ENCODE measurements at regions not wholly inside any gene's neighbourhood (a gene's known extent, or its start where the extent isn't known, plus 50 kb on each side); places are given as distances from the start of the nearest gene placed in this dataset.
"Not testable (repeated sequence)": the region's sequence is repeated elsewhere in the genome, so short reads cannot be mapped to it uniquely, and the experiment has no call there.

DNA sequence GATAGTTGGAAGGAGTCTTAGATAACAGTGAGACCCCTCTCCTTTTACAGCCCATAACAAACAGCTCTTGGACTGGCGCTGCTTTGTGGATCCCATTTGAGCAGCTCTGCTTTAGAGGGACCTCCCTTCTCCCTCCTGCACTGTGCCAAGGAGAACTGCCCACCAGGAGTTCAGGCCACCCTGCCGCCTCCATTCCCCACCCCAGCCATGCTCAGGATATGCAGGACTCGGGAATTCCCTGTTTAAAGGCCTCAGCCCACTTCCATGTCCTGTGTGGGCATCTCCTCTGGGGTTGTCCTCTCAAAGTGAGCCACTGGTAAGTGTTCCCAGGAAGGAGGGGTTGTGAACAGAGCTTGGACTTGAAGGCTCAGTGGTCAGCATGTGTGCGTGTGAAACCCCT is 78.9 kb upstream of the ADRA1D start:
- ChIA-PET CTCF (no interaction called here), POLR2A (no interaction called here)

DNA sequence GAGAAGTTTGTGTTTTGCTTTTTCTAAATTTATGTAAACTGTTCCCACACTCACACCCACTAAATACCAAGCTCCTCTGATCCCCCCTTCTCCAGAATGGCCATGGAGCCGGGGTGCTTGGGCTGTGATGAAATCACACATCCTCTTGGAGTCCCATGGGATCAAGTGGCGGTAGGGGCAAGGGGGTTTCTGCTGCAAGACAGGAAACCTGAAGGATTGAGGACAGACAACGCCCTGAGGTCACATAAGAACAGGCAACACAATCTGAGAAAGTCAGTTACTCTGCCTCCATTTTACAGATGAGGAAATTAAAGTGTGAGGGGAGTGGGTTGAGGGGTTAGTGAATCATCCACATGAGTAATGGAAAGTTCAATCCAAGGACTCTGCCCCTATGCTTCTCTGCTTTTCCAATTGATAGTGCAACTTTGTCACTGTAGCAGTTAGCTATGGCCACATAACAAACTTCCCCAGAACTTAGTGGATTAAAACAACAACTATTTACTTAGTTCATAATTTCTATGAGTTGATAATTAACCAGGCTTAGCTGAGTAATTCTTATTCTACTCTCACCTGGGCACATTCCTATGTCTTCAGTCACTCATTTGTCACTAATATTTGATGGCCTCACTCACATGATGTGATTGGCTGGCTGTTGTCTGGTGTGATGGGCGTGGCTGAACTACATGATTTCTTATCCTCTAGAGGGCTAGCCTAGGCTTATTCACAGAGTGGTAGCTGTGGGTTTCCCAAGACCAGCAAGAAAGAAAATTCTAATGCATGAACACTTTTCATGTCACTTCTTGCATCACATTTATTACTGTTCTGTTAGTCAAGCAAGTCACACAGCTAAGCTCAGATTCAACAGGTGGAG is 77.3 kb upstream of the ADRA1D start:
- ChIA-PET POLR2A (no interaction called here), CTCF (no interaction called here)

DNA sequence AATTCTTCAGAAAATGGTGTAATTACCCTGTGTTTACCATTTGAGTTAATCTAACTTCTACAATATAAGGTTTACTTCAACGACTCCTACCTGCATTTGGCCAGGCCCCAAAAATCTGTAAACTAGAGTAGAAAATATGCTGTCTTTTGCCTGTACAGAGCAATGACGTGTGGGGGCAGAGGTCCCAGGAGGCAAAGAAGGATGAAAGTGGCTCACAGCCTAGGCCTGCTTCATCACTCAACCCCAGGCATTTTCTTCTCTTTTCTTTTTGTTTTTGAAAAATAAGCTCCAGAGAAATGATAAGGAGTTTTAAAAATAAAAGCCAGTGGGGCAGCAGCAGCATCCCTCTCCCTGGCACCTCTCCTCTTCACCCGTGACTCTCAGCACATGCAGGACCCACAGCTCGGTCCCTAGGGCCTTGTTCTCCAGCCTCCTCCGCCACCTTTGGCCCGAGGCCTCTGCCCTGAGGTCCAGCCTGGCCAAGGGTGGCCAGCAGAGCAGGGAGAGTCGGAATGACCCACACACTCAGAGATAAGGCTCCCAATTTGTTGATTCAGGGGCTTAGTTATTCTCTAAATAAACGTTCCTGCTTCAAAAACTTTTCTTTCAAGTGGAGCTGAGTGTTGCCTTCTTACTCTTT is 76.6 kb upstream of the ADRA1D start:
- CTCF ChIA-PET = no interaction called here
- POLR2A ChIA-PET = no interaction called here

DNA sequence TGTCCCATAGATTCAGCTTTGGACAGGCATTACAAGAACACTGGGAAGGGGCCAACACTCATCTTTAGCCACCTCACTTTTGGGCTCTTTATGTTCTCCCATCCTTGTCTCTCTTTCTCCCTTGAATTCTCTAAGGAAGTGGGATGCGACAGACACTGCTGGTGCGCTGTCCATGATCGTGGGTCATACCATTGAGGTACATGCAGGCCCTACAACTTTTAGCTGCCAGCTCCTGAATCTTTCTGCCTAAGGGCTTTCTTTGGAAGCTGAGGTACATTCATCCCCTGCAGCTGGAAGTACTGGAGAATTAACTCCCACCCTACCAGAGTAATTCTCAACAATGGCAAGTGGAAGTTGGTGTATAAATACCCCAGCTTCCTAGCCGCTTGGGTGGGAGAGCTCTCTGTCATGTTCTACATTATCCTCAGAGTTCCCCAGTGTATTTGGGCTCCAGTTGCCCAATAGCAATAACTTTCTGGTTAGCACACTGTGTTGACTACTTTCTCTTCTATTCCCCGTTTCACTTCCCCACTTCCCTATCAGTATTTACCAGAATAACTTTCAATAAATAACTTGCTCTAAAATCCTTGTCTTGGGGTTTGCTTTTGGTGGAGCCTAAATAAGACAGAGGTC is 75.6 kb upstream of the ADRA1D start:
- POLR2A ChIA-PET = no interaction called here

DNA sequence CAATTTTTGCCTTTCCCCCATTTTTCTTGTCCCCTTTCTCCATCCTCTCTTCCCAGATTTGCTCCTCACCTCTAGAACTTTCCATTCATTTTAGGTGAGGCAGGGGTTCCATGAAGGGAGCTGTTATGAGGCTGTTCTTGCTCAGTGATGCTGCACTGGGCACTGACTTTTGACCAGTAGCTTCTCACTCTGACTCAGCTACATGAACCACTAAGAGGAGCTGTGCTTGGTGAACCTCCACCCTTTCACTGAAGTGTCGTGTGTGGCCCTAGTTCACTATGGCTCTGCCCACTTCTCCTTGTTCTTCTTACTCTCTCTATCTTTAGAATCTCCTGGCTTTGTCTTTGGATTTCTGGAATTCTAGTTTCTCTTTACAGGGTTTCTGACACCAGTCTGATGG is 73.4 kb upstream of the ADRA1D start:
- CTCF ChIA-PET = no interaction called here
- POLR2A ChIA-PET = no interaction called here

More for the DNA sequence above, 75.6 kb upstream of the ADRA1D start:
- CTCF ChIA-PET = no interaction called here

DNA sequence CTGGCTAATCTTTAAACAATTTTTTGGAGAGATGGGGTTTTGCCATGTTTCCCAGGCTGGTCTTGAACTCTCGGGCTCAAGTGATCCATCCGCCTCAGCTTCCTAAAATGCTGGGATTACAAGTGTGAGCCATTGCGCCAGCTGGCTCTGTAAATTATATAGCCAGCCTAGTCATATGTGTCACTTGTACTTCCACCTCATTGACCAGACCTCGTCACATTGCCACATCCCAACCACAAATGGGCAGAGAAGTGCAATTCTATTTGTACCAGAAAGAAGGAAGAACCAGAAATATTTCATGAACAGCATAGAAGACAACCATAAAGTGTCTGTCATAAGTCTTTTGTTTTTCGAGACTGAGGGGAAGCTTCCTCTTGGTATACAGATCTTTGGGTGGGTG is 71.2 kb upstream of the ADRA1D start:
- ChIA-PET POLR2A (no interaction called here), CTCF (no interaction called here)

DNA sequence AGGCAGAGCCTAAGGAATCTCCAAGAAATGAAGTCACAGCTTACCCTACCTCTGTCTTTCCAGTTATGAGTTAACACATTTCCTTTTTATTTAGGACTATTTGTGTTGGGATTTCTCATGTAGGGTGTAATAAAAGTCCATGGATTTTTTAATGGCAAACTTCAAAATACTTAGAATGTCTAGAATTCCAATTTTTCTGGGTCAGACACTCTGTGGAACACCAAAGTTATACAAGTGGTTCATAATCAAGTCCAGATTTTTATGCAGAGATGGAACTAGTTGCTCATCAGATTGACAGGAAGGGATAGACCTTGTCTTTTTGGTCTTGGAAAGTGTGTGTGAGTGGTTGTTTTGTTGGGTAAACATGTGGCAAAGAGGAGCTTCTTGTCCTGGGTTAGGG is 69.8 kb upstream of the ADRA1D start:
- ChIA-PET POLR2A (no interaction called here), CTCF (no interaction called here)

DNA sequence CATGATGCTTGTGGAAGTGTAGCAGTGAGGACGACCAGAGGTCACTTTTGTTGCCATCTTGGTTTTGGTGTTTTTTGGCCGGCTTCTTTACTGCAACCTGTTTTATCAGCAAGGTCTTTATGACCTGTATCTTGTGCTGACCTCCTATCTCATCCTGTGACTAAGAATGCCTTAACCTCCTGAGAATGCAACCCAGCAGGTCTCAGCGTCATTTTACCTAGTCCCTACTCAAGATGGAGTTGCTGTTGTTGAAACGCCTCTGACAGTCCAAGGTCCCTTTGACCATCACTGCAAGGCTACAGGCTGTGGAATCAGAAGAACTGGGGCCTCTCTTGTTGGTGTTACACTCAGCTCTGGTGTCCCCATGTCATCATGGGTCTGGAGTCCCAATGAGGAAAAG is 61.5 kb upstream of the ADRA1D start:
- POLR2A ChIA-PET, CTCF ChIA-PET: not testable (repeated sequence)

DNA sequence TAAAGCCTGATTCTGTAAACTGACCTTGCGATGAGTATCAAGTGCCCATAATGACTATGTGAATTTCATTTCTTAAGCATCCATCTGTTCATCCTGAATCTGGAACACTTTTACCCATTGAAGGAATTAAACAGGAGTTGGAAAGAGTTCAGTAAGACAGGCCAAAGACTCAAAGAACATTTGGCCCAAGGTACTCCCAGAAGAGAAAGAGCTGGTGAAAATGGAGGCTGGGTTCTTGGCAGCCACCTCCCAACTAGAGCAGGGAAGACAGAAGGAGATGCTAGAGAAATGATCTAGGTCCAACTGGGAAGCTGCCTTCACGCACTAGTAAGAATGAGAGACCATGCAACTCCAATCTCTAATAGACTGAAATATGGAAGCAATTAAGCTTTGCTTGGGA is 57.1 kb upstream of the ADRA1D start:
- POLR2A ChIA-PET = no interaction called here
- CTCF ChIA-PET = interaction anchor here (0.6 kb wide), 1 partner anchor 719 kb away, joined by 4 read pairs; no protein-coding TSS in a partner anchor

DNA sequence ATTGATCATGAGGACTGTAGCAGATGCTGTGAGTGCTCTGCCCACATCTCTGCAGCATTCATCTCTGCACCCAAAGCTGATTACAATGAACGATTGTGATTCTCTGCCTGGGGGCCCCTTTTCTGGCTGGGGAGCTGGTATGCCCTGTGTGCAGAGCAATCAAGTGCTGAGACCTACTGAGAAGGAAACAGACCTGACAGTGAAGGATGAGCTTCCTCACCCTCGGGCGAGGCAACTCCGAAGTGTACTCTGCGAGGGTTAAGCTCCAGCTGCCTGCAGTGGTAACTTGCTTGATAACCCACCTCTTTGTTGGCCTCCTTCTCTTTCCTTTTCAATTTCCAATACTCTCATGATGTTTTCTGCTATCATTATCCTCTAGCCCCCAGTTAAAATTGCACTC is 56.0 kb upstream of the ADRA1D start:
- POLR2A ChIA-PET = no interaction called here
- CTCF ChIA-PET = no interaction called here

DNA sequence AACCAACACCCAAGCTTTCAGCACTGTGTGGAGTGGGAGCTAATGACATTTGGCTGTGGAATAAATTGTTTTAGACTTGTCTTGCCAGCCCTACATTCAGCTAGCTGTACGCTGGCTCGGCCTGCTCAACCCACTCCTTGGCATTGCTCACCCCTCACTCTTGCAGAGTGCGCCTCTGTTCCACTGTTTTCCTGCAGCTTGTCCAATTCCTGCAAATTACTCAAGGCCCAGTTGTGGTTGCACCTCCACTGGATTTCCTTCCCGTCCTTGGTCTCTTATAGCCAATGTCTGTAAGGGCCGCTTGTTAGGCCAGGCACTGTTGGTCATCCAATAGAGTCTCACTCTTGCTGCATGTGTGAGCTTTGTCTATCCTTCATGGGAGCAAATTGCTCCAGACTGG is 55.5 kb upstream of the ADRA1D start:
- ChIA-PET POLR2A (no interaction called here), CTCF (no interaction called here)

DNA sequence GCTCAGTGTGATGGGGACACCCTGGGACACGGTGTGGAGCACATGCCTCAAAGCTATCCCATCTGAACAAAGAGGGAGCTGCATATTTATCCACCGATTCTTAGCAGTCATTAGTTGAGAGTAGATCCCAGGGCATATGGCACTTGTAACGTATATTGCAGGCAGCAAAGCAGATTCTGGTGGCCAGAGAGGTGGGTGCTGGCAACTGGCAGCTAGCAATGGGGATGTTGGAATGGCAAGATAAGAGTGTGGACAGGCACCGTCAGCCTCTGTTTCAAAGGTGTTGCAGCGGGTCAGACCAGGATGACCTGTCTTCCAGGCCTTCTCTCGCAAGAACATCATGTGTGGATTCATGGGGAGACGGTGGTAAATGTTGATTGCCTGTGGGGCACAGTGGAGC is 54.0 kb upstream of the ADRA1D start:
- ChIA-PET CTCF (no interaction called here), POLR2A (no interaction called here)

DNA sequence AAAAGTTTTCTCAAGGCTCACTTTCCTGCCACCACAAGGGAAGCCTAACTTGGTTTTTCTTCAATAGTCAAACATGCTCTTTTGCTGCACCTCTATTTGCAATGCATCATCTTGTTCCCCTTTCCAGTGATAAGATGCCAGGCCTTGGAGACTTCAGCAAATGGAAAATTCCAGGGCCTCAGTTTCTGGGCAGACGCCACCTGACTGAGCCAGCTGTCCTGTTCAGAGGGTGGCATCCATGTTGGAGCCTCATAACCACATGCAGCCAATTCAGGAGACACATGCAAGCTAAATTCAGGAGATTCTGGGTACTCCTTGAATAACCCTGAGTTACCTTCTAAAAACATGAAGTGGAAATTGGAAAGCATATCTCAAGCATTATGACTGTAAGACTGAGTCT is 51.8 kb upstream of the ADRA1D start:
- CTCF ChIA-PET = no interaction called here
- POLR2A ChIA-PET = no interaction called here

DNA sequence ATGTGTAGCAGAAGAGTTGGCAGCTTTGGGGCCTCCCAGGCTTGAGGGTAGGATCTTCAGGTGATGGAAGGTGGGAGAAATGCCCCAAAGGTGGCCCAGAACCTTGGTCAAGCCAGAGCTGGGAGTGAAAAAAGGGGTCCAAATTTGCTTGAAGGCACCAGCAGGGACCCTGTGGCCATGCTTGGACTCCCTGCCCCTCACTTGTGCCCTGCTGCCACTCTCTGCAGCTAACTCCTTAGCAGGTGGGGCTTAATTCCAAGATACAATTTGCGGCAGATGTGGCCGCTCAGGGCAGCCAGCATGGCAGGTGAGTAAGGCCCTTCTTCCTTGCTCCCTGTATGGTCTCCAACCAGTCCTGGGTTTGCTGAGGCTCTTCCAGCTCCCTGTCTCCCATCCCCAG is 51.3 kb upstream of the ADRA1D start:
- POLR2A ChIA-PET = no interaction called here

DNA sequence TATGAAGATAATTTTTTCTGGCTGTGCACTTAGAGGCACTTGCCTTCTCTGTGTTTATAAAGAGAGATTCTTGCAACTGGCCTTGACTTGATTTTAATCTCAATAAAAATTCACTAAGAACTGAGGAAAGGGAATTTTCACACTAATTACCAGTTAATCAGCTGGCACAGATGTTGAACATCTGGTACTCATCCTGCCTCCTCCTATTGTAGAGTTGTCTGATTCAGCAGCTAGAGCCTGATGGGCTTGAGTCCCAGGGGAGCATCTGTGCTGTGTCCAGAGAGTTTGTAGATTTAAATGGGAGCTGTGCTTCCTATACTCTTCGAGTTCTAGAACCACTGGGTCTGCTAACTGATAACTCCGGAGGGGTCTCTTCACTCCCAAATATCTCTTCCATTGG is 50.7 kb upstream of the ADRA1D start:
- CTCF ChIA-PET = no interaction called here
- POLR2A ChIA-PET = no interaction called here

More for the DNA sequence above, 51.3 kb upstream of the ADRA1D start:
- CTCF ChIA-PET = no interaction called here

DNA sequence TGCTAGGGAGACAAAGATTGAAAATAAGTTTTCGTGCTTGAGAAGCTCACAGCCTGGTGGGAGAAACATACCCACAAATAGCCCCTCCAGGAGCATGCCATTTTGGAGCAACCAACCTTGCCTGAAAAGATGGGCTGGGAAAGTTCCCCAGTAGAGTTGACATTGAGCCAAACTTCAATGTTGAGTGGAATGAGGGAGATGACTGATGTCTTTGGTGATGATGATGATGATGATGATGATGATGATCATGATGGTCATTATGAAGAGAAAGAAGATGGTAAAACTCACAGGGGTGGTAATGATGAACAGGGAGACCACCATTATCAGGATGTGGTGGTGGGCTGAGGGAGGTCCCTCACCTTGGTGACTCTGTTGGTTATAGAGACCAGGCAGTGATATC is 50.1 kb upstream of the ADRA1D start:
- POLR2A ChIA-PET = no interaction called here
- CTCF ChIA-PET = no interaction called here
